ENCODE measurements at regions not wholly inside any gene's neighbourhood (a gene's known extent, or its start where the extent isn't known, plus 50 kb on each side); places are given as distances from the start of the nearest gene placed in this dataset.

DNA sequence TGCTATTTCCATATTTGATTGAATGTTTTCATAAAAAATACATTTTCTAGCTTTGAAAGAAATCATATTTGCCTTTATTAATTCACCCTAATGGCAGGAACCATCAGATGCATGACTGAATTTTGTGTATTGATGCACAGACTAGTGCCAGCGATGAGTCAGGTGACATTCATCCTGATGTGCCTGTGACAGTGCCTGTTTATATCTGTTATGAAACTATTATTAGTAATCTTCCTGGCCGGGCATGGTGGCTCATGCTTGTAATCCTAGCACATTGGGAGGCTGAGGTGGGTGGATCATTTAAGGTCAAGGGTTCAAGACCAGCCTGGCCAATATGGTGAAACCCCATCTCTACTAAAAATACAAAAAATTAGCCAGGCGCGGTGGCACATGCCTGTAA, 170.0 kb downstream of the TSN start:
- TF ChIP-seq, protein P1, sequence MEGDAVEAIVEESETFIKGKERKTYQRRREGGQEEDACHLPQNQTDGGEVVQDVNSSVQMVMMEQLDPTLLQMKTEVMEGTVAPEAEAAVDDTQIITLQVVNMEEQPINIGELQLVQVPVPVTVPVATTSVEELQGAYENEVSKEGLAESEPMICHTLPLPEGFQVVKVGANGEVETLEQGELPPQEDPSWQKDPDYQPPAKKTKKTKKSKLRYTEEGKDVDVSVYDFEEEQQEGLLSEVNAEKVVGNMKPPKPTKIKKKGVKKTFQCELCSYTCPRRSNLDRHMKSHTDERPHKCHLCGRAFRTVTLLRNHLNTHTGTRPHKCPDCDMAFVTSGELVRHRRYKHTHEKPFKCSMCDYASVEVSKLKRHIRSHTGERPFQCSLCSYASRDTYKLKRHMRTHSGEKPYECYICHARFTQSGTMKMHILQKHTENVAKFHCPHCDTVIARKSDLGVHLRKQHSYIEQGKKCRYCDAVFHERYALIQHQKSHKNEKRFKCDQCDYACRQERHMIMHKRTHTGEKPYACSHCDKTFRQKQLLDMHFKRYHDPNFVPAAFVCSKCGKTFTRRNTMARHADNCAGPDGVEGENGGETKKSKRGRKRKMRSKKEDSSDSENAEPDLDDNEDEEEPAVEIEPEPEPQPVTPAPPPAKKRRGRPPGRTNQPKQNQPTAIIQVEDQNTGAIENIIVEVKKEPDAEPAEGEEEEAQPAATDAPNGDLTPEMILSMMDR (IDR thresholded peaks at IDR 0.05; ENCODE audit: insufficient read depth, low read depth, low read length), result no peak
- no peak for TF ChIP-seq EZH2 (IDR thresholded peaks at IDR 0.05; ENCODE audit: insufficient read depth, low read length)
